HG03432 (cell line): ENCODE measurements at regions not wholly inside any gene's neighbourhood (a gene's known extent, or its start where the extent isn't known, plus 50 kb on each side); places are given as distances from the start of the nearest gene placed in this dataset.
"Not testable (repeated sequence)": the region's sequence is repeated elsewhere in the genome, so short reads cannot be mapped to it uniquely, and the experiment has no call there.

Source experiments
- ATAC-seq: cut with Tn5 transposase; IDR thresholded peaks from one replicate; pipeline ENCODE4 v1.9.1; 2021; ENCODE audit warnings: mild to moderate bottlenecking, moderate library complexity; ENCODE audit not compliant: unreplicated experiment

DNA sequence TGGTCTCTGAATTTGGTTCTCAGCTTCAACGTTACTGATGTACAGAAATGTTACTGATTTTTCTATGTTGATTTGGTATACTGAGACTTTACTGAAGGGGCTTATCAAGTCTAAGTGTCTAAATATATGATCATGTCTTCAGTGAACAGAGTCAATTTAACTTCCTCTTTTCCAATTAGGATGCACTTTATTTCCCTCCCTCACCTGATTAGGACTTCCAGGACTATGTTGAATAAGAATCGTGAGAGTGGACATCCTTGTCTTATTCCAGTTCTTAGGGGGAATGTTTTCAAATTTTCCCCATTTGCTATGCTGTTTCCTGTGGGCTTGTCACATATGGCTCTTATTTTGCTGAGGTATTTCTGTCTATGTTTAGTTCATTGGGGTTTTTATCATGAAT is 349.5 kb downstream of the PRR16 start:
- ATAC-seq, result no peak

DNA sequence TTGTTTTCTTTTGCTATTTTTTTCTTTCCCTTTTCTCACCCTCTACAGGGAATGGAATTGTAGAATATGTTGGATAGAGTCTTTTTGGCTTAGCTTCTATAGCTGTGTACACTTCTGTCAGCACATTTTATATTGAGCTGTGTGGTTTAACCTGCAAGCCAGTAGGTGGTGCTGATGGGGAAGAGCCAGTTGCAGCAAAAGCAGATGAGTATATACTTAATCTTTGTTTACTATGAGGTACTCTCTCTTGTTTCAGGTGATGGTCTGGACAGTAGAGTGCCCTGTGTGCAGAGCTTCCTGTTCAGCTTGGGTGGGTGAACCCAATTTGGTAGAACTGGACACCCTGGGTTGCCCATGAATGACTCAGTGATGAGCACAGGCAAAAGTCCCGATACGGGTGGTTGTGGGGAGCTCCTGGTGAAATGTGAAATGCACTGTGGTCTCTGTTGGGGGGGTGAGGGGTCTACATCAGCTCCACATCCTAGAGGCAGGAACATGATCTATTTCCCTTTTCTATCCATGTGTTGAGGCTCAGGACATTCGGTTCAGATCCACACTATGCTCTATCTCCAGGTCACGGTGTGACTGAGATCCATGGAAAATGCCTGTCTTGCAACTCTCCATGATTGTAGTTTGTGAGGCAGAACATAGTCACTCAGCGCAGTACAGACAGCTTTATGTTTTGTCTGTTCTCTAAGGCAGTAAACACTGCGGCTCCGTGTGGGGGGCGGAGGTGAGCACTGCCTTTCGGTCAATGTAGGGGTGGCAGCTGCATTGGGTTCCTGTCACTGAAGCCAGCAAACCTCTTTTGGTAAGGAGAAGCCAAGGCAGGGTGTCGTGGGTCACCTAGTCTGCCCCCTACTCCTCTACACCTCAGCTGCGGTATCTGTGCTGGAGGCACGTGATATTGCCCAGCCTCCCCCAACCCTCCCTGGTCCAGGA is 353.2 kb downstream of the PRR16 start:
- ATAC-seq, result no peak

DNA sequence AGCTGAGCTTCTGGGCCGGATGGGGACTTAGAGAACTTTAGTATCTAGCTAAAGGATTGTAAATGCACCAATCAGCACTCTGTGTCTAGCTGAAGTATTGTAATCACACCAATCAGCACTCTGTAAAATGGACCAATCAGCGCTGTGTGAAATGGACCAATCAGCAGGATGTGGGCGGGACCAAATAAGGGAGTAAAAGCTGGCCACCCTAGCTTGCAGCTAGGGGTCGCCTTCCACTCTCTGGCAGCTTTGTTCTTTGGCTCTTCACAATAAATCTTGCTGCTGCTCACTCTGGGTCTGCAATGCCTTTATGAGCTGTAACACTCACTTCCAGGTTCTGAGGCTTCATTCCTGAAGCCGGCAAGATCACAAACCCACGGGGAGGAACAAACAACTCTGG is 354.0 kb downstream of the PRR16 start:
- no peak for ATAC-seq

DNA sequence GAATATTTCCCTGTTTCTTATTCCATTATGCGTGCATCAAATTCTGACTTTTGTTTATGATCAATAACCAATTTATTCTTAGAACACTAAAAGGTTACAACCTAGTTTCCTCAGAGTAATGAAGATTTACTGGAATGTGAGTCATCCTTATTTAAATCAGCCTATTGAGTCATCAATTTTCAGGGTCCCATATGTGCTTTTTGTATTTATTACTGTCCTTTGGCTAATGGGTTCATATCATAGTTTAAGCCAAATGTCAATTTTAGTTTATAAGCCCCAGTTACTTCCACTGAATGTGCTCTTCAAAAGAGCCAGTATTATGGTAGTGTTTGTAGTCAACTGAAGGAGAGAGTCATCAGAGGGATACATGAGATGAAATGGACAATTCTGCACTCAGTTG is 359.2 kb downstream of the PRR16 start:
- ATAC-seq, result no peak

DNA sequence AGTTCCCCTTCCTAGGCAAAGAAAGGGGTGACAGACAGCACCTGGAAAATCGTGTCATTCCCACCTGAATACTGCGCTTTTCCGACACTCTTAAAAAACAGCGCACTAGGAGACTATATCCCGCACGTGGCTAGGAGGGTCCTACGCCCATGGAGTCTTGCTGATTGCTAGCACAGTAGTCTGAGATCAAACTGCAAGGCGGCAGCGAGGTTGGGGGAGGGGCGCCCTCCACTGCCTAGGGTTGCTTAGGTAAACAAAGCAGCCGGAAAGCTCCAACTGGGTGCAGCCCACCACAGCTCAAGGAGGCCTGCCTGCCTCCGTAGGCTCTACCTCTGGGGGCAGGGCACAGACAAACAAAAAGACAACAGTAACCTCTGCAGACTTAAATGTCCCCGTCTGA is 367.5 kb downstream of the PRR16 start:
- not testable (repeated sequence) for ATAC-seq

DNA sequence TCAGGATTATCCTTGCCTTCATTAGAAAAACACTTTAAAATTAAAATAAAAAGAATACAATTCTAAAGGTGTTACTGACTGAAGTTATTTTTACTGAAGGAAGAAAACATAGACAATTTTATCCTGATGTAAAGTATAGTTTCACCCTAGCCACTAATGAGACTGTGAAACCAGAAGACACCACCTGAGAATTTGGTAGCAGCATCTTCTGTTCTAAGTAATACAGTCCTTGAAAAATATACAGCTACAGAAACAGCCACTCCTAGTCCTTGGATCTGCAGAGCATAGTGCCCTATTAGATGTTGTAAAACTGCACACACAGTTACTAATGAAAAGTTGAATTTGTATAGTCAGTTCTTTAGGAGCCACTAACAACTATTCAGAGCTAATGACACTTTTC is 377.7 kb downstream of the PRR16 start:
- no peak for ATAC-seq

DNA sequence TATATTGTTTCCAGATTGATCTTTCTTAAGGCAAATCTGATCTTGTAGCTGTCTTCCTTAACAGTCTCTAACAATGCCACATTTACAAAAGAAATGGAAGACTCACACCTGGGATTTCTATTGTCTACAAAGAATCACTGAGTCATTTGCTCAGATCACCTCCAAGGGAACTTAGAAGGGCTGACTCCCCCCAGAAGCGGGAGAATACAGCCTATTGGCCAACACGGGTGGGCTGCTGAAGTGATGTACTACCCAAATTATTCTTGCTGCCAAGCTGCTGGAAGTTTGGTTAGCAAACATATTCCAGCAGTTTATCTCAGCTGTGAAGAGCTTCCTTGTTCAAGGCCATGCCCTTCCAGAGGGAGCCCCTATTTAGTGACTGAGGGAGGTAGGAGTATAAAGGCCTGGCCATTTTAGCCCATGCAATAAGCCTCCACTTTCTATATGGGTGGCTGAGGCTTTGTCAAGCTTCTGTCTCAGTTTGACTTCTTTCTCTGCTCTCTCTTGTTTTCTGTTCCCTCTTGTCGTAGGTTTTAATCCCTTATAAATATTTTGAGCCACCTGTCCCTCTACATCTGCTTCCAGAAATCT is 379.4 kb downstream of the PRR16 start:
- ATAC-seq, result no peak

DNA sequence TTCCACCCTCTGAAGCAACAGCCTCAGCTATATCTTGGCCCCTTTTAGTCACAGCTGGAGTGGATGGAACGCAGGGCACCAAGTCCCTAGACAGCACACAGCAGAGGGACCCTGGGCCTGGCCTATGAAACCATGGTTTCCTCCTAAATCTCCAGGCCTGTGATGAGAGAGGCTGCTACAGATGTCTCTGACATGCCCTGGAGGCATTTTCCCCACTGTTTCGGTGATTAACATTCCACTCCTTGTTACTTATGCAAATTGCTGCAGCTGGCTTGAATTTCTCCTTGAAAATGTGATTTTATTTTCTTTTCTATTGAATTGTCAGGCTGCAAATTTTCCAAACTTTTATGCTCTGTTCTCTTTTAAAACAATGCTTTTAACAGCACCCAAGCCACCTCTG is 384.8 kb downstream of the PRR16 start:
- ATAC-seq, result no peak

DNA sequence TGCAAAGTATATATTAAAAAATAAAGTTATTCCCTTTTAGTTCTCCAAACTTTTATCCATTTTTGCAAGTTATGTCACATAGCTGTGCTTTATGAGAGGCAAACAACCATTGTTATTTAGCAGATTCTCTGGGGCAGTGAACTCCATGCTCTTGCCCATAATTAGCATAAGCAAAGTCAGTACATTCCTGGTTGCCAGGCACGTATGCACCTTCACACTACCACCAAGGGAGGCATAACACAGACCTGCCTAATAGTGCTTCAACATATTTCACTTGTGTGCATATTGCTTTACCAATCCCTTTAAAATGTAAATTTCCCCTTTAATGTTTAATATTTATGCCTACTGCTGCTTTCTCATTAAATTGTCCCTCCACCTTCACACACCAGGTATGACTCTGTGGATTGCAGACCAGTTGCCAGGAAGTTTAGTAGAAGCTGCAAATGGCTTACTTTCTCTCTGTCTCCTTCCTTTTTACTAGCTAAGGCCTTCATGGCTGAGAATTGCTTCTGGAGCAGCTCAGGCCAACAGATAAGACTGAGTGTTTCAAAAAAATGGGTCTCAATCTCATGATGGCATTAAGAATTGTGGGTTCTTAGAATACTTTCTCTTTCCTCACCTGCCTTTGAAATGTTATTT is 388.2 kb downstream of the PRR16 start:
- ATAC-seq, result no peak

DNA sequence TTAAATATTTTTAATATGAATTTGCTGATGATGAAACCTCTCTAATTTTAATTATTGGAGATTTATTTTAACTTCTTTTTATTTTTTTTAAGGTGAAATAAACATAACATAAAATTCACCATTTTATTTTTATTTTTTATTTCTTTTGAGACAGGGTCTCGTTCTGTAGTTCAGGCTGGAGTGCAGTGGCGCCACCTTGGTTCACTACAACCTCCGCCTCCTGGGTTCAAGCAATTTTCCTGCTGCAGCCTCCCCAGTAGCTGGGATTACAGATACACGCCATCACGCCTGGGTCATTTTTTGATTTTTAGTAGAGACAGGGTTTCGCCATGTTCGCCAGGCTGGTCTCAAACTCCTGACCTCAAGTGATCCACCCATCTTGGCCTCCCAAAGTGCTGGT is 402.9 kb downstream of the PRR16 start:
- no peak for ATAC-seq

DNA sequence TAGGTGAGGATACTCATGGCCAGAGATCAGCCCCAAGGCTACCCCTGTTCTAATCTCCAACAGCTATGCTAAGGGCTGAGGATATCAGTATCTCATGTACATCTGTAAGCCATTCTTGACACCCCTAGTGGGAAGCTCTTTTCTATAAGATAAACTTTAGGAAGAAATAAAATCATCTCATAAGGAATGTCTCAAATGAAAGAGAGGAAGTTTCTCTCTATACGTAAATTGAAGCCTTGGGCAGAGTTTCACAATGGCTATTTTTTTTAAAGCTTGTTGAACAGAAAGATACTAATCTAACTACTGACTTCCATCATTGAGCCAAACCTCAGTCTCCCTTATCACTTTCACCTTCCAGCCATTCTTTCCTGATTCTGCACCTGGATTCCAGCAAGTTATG is 405.7 kb downstream of the PRR16 start:
- no peak for ATAC-seq

DNA sequence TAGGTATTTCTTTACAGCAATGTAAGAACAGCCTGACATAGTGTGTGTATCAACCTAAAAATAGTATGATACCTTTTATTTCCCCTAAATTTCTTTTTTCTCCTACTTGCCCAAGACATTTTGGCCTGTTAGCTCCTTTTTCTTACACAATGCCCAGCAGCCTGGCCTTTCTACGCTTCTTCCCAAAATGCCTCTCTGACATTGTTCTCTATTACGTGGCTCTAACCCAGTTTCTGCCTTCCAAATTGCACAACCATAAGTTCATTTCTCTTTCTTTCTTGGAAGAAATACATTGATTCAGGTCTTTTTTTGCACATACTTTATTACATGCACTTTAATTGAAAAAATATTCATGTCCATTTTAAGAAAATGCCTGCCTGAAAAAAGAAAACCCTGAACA is 408.2 kb downstream of the PRR16 start:
- ATAC-seq, result no peak

DNA sequence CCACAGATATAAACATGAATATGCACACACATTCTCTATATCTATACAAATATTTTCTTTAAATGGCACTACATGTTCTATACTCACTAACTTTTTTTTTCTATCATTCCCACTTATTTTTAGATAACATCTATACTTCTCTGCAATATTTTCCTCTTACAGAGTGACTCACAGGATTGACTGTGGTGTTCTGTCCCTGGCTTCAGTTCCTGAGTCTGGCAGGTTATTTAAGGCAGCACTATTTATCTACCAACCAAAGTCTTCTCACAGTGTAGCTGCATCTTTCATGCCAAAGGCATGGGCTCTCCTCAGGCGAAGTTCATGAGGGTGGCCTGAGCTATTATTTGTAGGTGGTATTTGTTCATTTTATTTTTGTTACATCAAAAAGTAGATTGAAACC is 409.0 kb downstream of the PRR16 start:
- no peak for ATAC-seq

DNA sequence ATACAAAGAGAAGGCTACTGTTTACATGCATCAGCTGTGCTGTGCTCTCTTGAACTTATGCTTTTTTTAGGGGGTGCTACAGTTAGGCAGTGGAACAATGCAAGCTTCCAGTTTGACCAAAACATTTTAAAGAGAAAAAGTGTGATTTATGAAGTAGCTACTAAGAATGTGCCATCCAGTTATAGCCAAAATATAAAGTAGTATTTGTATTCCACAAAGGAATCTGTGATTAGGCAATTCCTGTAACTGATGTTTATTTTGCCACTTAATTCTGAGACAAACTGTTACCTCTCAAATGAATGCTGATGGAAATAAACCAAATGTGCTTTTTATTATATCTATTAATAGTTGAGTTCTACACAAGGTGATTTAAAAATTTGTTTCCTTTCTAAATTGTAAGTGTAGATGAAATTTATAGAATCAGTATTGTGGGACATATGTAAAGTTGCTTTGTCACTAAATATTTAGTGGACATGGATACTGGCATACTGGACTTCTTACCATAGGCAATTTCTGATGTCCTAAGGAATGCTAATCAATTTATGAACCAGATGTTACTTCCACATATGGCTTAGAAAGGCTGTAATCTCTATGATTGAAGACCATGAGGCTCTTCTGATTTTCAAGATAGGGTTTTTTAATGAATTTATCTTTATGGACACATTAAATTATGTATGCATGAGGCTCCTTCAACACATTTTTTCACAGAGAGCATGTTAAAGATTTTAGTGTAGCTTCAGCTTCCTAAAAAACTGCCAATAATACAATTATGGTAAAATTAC is 410.2 kb downstream of the PRR16 start:
- ATAC-seq, result no peak

DNA sequence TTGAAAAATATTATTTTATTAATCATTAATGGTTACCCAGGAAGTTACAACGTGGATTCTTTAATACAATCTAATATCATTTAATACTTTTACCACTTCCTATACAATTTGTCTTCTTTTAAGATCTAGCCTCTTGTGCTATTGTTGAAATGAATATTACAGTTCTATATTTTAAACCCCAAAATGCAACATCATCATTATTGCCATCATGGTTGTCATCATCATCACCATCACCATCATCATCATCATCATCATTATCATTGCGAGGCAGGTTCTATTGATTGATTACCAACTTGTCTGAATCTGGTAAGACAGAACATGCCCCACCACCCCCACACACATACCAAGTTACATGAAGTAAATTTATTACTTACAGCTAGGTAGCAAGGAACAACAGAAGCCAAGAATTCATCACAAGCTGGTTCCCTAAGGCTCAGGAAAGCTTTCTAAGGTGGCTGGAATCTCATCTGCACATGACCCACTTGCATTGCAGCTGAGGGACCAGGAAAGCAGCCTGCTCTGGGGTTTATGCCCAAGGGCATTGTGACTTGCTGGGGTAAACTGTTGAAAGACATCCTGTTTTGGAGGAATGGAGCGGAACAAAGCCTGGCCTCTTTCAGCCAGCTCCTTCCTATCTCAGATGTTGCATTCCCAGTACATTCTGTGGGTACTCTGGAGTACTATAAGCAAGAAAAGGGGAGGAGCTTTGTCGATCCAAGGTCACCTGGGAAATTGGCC is 418.1 kb downstream of the PRR16 start:
- no peak for ATAC-seq

DNA sequence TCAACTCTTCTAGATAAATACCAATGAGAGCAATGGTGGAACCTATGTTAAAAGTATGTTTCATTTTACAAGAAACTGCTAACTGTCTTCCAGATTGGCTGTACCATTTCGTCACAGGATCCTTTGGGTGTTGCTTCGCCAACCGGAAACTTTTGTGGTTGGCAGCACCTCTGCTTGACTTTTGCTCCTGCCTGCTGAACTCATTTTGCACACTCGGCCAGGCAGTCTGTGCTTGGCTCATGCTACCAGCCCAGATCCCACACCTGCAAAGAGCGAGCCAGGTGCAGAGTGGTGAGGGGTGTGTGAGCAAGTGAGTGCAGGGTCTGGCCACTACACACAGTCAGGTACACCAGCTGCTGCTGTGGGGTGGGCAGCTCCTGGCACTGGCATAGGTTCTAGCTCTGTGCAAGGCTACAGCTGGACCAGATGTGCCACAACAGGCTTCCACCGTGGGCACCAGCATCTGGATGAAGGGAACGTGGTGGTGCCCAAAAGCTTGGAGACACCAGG is 422.3 kb downstream of the PRR16 start:
- no peak for ATAC-seq

DNA sequence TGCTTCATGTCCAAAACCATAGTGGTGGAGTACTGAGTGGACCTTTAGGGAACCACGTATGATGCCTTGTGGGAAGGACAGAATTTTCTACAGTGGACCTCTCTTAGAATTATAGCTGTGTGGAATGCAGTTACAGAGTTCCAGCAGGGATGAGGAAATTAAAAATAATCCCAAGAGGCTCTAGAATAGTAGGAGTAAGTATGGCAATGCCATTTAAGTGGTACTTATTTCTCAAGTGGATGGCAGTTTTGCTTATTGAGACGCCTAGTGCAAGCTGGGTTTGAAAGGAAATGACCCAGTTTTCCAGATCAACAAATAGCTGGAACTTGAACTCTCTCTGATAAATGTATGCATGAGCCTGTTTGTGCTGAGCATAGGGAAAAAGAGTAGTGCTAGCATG is 431.6 kb downstream of the PRR16 start:
- no peak for ATAC-seq

DNA sequence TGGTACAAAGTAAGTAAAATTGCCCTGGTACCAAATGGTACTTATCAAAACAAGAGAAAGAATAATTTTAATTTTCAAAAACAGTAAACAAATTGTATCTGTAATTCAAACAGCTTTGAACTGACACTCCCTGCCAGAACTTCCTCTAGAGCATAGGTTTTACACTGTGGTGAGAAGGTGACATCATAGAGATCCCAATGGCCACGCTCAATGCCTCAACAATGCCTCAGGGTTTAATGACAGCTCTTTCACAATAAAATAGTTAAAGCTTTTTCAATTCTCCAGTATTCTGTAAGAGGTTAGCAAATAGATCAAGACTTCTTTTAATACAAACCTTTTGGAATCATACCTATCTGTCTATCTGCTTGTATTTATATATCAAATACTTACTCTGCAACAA is 437.1 kb downstream of the PRR16 start:
- ATAC-seq, result no peak

DNA sequence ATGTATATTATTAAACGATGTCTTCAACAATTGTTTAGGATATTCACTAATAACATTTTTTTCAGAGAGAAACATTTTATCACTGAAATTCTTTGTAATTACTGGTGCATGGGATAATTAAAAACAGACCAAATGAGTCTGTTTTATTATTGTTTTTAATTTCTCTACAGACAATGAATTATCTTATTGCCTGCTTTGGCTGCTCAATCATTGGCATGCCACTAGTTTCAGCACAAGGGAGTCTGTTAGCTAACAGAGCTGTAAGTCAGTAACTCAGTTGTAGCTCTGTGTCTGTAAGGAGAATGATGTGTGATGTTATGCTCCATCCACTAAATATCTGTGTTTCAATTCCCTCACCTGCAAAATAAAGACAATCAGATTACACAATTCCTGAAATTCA is 443.9 kb downstream of the PRR16 start:
- ATAC-seq, result no peak

DNA sequence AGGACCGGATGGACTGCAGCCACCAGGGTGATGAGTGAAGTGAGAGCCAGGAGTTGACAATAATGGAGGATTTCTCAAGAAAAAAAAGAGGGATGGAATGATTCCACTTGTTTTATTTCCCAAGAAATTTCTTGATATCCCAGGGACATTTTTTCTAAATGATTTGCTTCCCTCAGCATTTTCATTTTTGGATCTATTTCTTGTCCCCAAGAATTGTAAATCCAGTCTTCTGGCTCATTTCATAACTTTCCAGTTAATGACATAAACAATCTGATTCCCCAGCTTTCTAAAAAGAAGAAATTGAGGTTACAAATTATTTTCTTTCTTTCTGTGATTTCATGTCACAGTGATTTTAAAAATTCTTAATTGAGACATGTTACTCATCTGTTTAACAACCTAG is 446.5 kb downstream of the PRR16 start:
- ATAC-seq, result no peak
